H1 (cell line): ENCODE measurements at regions not wholly inside any gene's neighbourhood (a gene's known extent, or its start where the extent isn't known, plus 50 kb on each side); places are given as distances from the start of the nearest gene placed in this dataset.

Experiments
- CTCF ChIA-PET: fragments of 300-600 bp; sonication (Branson Sonifier 250); formaldehyde crosslinking; loops from one replicate; lab custom pipeline; 2021; ENCODE audit not compliant: partially characterized antibody; lab: Charles Lee
- POLR2A ChIA-PET: fragments of 300-600 bp; sonication (Branson Sonifier 250); formaldehyde crosslinking; loops from one replicate; lab custom pipeline; 2021; ENCODE audit warnings: inconsistent platforms; ENCODE audit not compliant: partially characterized antibody; lab: Charles Lee
- DNase-seq, 2 experiments: peaks; one replicate each; pipeline versions ENCODE4 v3.0.0 to v3.0.0-alpha.2; 2010 to 2022; ENCODE audit warnings: low spot score in 2 of 2, low read depth in 1 of 2, mixed read lengths in 1 of 2
- FAIRE-seq: peaks from 2 replicates; lab custom pipeline; 2011; peaks lifted over from hg19 to GRCh38; lab: Jason Lieb, UNC
- H2AFZ ChIP-seq: 2 replicates; pipeline ENCODE4 v1.8.1; 2012; ENCODE audit warnings: low read length, inconsistent platforms
- H2AK5ac ChIP-seq: 2 replicates; pipeline ENCODE4 v1.6.1; 2013; ENCODE audit warnings: low read depth, low read length
- H2BK120ac ChIP-seq: replicated peaks from 2 replicates; pipeline ENCODE3; 2013; ENCODE audit warnings: low read depth, low read length, inconsistent platforms
- H2BK12ac ChIP-seq: 2 replicates; pipeline ENCODE4 v1.6.1; 2013; ENCODE audit warnings: low read depth, low read length
- H2BK15ac ChIP-seq: 2 replicates; pipeline ENCODE4 v1.6.1; 2013; ENCODE audit warnings: low read length
- H2BK20ac ChIP-seq: 2 replicates; pipeline ENCODE4 v1.6.1; 2013; ENCODE audit warnings: low read length
- H2BK5ac ChIP-seq: 2 replicates; pipeline ENCODE4 v1.6.1; 2013; ENCODE audit warnings: low read depth, low read length
- H3K14ac ChIP-seq: 2 replicates; pipeline ENCODE4 v1.6.1; 2013; ENCODE audit warnings: inconsistent platforms; ENCODE audit not compliant: insufficient read length
- H3K18ac ChIP-seq: 2 replicates; pipeline ENCODE4 v1.6.1; 2013; ENCODE audit warnings: low read length; ENCODE audit errors: extremely low read depth
- H3K23ac ChIP-seq: 2 replicates; pipeline ENCODE4 v1.6.1; 2013; ENCODE audit warnings: inconsistent platforms; ENCODE audit not compliant: insufficient read length
- H3K23me2 ChIP-seq: 2 replicates; pipeline ENCODE4 v1.6.1; 2013; ENCODE audit warnings: low read depth, low read length
- H3K27ac ChIP-seq: 2 replicates; pipeline ENCODE4 v1.6.1; 2011; ENCODE audit warnings: low read depth, low read length, inconsistent platforms
- H3K27me3 ChIP-seq, 4 experiments: replicated peaks in 1 of 4; 1 replicate in 1 of 4; 2 replicates in 3 of 4; pipeline versions ENCODE4 v1.6.1 to v1.8.1; 2011 to 2013; ENCODE audit warnings: low read length in 3 of 4, mild to moderate bottlenecking in 3 of 4, inconsistent platforms in 2 of 4, mixed read lengths in 2 of 4, moderate library complexity in 1 of 4; ENCODE audit not compliant: control insufficient read depth in 3 of 4, insufficient read depth in 3 of 4; ENCODE audit errors: extremely low read depth in 1 of 4
- H3K36me3 ChIP-seq, 4 experiments: 2 replicates each; pipeline versions ENCODE4 v1.6.1 to v1.8.1; 2011 to 2013; ENCODE audit warnings: mild to moderate bottlenecking in 4 of 4, low read length in 3 of 4, moderate library complexity in 2 of 4, control low read depth in 1 of 4, inconsistent platforms in 1 of 4; ENCODE audit not compliant: insufficient read depth in 4 of 4, control insufficient read depth in 2 of 4
- H3K4ac ChIP-seq: replicated peaks from 2 replicates; pipeline ENCODE3; 2013; ENCODE audit warnings: low read length, low read depth, mixed read lengths, inconsistent platforms; ENCODE audit not compliant: insufficient read length
- H3K4me1 ChIP-seq, 4 experiments: replicated peaks in 1 of 4; 1 replicate in 1 of 4; 2 replicates in 3 of 4; pipeline versions ENCODE4 v1.6.1 to v1.8.1; 2011 to 2013; ENCODE audit warnings: low read length in 3 of 4, inconsistent platforms in 2 of 4, mixed read lengths in 1 of 4; ENCODE audit not compliant: insufficient read depth in 4 of 4, control insufficient read depth in 3 of 4
- H3K4me2 ChIP-seq, 2 experiments: 2 replicates each; pipeline versions ENCODE4 v1.6.1 to v1.8.1; 2011 to 2013; ENCODE audit warnings: low read depth in 2 of 2, low read length in 2 of 2, control low read depth in 1 of 2, inconsistent platforms in 1 of 2, mild to moderate bottlenecking in 1 of 2; ENCODE audit not compliant: insufficient read depth in 1 of 2
- H3K4me3 ChIP-seq, 4 experiments: fragments of 200-600, 300-600 bp in 1 of 4; sonication (generic), shearing (Covaris generic), sonication (Bioruptor Twin) in 1 of 4; 2 replicates each; pipeline versions ENCODE4 v1.5.1 to v1.8.1; 2011 to 2016; ENCODE audit warnings: low read length in 4 of 4, low read depth in 3 of 4, control low read depth in 2 of 4, inconsistent platforms in 2 of 4, mild to moderate bottlenecking in 2 of 4, mixed read lengths in 1 of 4, moderate library complexity in 1 of 4; ENCODE audit not compliant: insufficient read depth in 2 of 4; ENCODE audit errors: extremely low read depth in 1 of 4
- H3K56ac ChIP-seq: replicated peaks from 2 replicates; pipeline ENCODE3; 2013; ENCODE audit warnings: low read depth, mild to moderate bottlenecking, mixed read lengths, low read length, inconsistent platforms; ENCODE audit not compliant: insufficient read length
- H3K79me1 ChIP-seq: 2 replicates; pipeline ENCODE4 v1.6.1; 2013; ENCODE audit warnings: low read depth, low read length, control low read depth
- H3K79me2 ChIP-seq, 2 experiments: 2 replicates each; pipeline versions ENCODE4 v1.6.1 to v1.8.1; 2012 to 2013; ENCODE audit warnings: low read length in 2 of 2, mild to moderate bottlenecking in 2 of 2, inconsistent platforms in 1 of 2; ENCODE audit not compliant: insufficient read depth in 2 of 2, control insufficient read depth in 1 of 2
- H3K9ac ChIP-seq, 4 experiments: replicated peaks in 1 of 4; 1 replicate in 1 of 4; 2 replicates in 3 of 4; pipeline versions ENCODE4 v1.6.1 to v1.8.1; 2011 to 2013; ENCODE audit warnings: low read depth in 3 of 4, low read length in 3 of 4, control low read depth in 2 of 4, mild to moderate bottlenecking in 2 of 4, moderate library complexity in 2 of 4, inconsistent platforms in 1 of 4; ENCODE audit errors: extremely low read depth in 1 of 4
- H3K9me3 ChIP-seq, 2 experiments: 2 replicates each; pipeline versions ENCODE4 v1.6.1 to v1.8.1; 2012 to 2013; ENCODE audit warnings: mild to moderate bottlenecking in 2 of 2, moderate library complexity in 2 of 2, control low read depth in 1 of 2, inconsistent platforms in 1 of 2, low read depth in 1 of 2, low read length in 1 of 2, mixed read lengths in 1 of 2; ENCODE audit not compliant: insufficient read depth in 2 of 2
- H4K20me1 ChIP-seq, 2 experiments: replicated peaks in 1 of 2; 2 replicates each; pipeline versions ENCODE3 to v1.8.1; 2011 to 2013; ENCODE audit warnings: inconsistent platforms in 2 of 2, low read length in 2 of 2, mild to moderate bottlenecking in 1 of 2; ENCODE audit not compliant: insufficient read depth in 2 of 2, control insufficient read depth in 1 of 2
- H4K5ac ChIP-seq: 2 replicates; pipeline ENCODE4 v1.6.1; 2013; ENCODE audit warnings: low read length, low read depth, mixed read lengths, inconsistent platforms; ENCODE audit not compliant: insufficient read length
- H4K8ac ChIP-seq: 2 replicates; pipeline ENCODE4 v1.8.0; 2013; ENCODE audit warnings: mild to moderate bottlenecking, moderate library complexity, low read length, inconsistent platforms; ENCODE audit not compliant: insufficient read depth; ENCODE audit errors: extremely low read depth
- H4K91ac ChIP-seq: replicated peaks from 2 replicates; pipeline ENCODE3; 2013; ENCODE audit warnings: low read length, mixed read lengths, inconsistent platforms; ENCODE audit not compliant: insufficient read length
- ASH2L ChIP-seq: fragments of 200-600, 300-600 bp; sonication (generic); IDR thresholded peaks from one replicate; pipeline ENCODE4 v1.7.1; 2017; ENCODE audit warnings: low read length
- CTBP2 ChIP-seq: IDR thresholded peaks from 2 replicates; pipeline ENCODE4 v1.7.0; 2011; ENCODE audit warnings: borderline replicate concordance, mild to moderate bottlenecking, moderate library complexity, mixed read lengths, low read length; ENCODE audit not compliant: insufficient read depth, insufficient read length
- EP300 ChIP-seq, 2 experiments: IDR thresholded peaks; 1 replicate in 1 of 2; 2 replicates in 1 of 2; pipeline ENCODE4 v1.6.1; 2011 to 2012; ENCODE audit warnings: low read depth in 2 of 2, low read length in 2 of 2, mild to moderate bottlenecking in 2 of 2, borderline replicate concordance in 1 of 2, inconsistent platforms in 1 of 2, moderate library complexity in 1 of 2
- JUN ChIP-seq: IDR thresholded peaks from 2 replicates; pipeline ENCODE4 v1.6.1; 2011; ENCODE audit warnings: low read depth, mild to moderate bottlenecking, improper control_type of control experiment, low read length
- KDM4A ChIP-seq: IDR thresholded peaks from one replicate; pipeline ENCODE4 v1.7.1; 2012; ENCODE audit warnings: low read depth, mild to moderate bottlenecking, moderate library complexity, low read length, inconsistent platforms; ENCODE audit not compliant: severe bottlenecking
- NANOG ChIP-seq: IDR thresholded peaks from 2 replicates; pipeline ENCODE4 v1.6.1; 2011; ENCODE audit warnings: low read length, low read depth, mild to moderate bottlenecking, inconsistent platforms; ENCODE audit not compliant: insufficient read depth, poor library complexity, severe bottlenecking
- RAD21 ChIP-seq, 2 experiments: IDR thresholded peaks in 1 of 2; conservative IDR thresholded peaks in 1 of 2; 2 replicates each; pipeline ENCODE4 v1.6.1; 2011; ENCODE audit warnings: low read depth in 2 of 2, low read length in 2 of 2, improper control_type of control experiment in 1 of 2, inconsistent platforms in 1 of 2, mild to moderate bottlenecking in 1 of 2, moderate library complexity in 1 of 2
- RFX5 ChIP-seq: IDR thresholded peaks from 2 replicates; pipeline ENCODE4 v1.6.1; 2011; ENCODE audit warnings: low read depth, low read length, improper control_type of control experiment, borderline replicate concordance
- SP1 ChIP-seq: IDR thresholded peaks from 2 replicates; pipeline ENCODE4 v1.6.1; 2011; ENCODE audit warnings: low read depth, low read length
- WGBS, 2 experiments: shearing (Covaris generic) in 1 of 2; methylation state at CpG; one replicate each; pipeline versions ENCODE4 v1.1.6 to v1.1.7; 2013 to 2015; ENCODE audit warnings: low lambda C conversion rate in 2 of 2, mixed read lengths in 2 of 2, inconsistent platforms in 1 of 2, low coverage in 1 of 2, missing lambda C conversion rate in 1 of 2; ENCODE audit not compliant: insufficient replicate concordance in 2 of 2, insufficient coverage in 1 of 2, insufficient read length in 1 of 2; ENCODE audit errors: extremely low coverage in 1 of 2, missing lambda C conversion rate in 1 of 2; 5-methylcytosine and 5-hydroxymethylcytosine counted together
- TF ChIP-seq, protein P1 (sequence below): IDR thresholded peaks from 2 replicates; pipeline ENCODE4 v1.6.1; 2012; ENCODE audit warnings: inconsistent platforms

DNA sequence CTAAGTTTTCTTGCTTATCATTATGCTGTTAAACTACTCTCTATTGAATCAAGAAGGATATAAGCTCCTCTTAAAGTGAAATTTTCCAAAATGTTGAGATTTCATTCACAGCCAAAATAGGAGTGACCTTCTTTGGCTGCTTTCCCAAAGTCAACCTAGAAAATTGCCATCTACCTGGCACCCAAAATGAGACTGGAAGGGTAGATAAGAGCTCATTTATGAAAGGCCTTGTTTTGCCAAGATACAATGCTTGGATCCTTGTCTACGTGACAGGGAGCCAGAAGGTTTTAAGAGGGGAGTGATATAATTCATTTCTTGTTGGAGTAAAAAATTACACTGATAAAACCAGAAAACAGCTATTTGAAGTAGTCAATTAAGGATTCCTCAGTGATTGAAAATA lies 287.1 kb downstream of the IZUMO3 start:
- Histone ChIP-seq H3K9me3 (no peaks in the 10 kb centered on the region), H3K14ac (no peak overlapping the region), H3K79me1 (no peaks in the 10 kb centered on the region), H3K4ac (no peak overlapping the region), H2BK120ac (no peak overlapping the region), H3K4me3 (no peak overlapping the region), H3K23ac (no peak overlapping the region), H2AK5ac (no peak overlapping the region), H3K27me3 (no peaks in the 10 kb centered on the region), H3K27ac (no peak overlapping the region), H3K4me1 (no peaks in the 10 kb centered on the region), H3K9ac (no peak overlapping the region), H4K5ac (no peak overlapping the region), H4K20me1 (no peaks in the 10 kb centered on the region), H2BK5ac (no peak overlapping the region), H2BK15ac (no peak overlapping the region), H3K23me2 (no peaks in the 10 kb centered on the region), H3K36me3 (no peaks in the 10 kb centered on the region), H3K18ac (no peak overlapping the region), H3K56ac (no peak overlapping the region), H3K4me2 (no peak overlapping the region), H4K8ac (no peak overlapping the region), H2AFZ (no peak overlapping the region), H2BK12ac (no peak overlapping the region), H3K79me2 (no peaks in the 10 kb centered on the region), H4K91ac (no peak overlapping the region), H2BK20ac (no peak overlapping the region)
- ChIA-PET POLR2A (no interaction called here), CTCF (interaction anchor here (1.1 to 1.2 kb wide), 3 partner anchors 9 to 251 kb away, joined by 3 to 4 read pairs (median 3); no protein-coding TSS in a partner anchor)
- TF ChIP-seq, protein P1, sequence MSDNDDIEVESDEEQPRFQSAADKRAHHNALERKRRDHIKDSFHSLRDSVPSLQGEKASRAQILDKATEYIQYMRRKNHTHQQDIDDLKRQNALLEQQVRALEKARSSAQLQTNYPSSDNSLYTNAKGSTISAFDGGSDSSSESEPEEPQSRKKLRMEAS = no peak
- TF ChIP-seq SP1 (no peak), RFX5 (no peak), KDM4A (no peak), ASH2L (no peak), RAD21 (IDR thresholded peaks at IDR 0.05 in 1 of 2, conservative IDR thresholded peaks at IDR 0.05 in 1 of 2; ENCODE audit: low read depth in 2 of 2, low read length in 2 of 2) (no peak), CTBP2 (no peak), NANOG (no peak), JUN (no peak), EP300 (IDR thresholded peaks at IDR 0.05; ENCODE audit: borderline replicate concordance in 1 of 2, low read depth in 2 of 2, low read length in 2 of 2) (no peak)
- 95% methylated on average over 1 of the region's 1 CpG; no CpG with 5 or more reads in 1 of the 2 experiments for WGBS, 2 experiments
- DNase-seq (no peak), FAIRE-seq (no peak)
